Astrocyte of the spinal cord (primary cell): ENCODE measurements at regions not wholly inside any gene's neighbourhood (a gene's known extent, or its start where the extent isn't known, plus 50 kb on each side); places are given as distances from the start of the nearest gene placed in this dataset.

Experiments used
- DNase-seq: peaks from one replicate; pipeline ENCODE4 v3.0.0; 2011; ENCODE audit warnings: low read depth, low spot score
- H3K4me3 ChIP-seq: 2 replicates; pipeline ENCODE4 v1.5.1; 2011; ENCODE audit warnings: low read depth, mild to moderate bottlenecking, low read length, moderate library complexity
- in situ Hi-C: cut with HindIII; loops from 2 replicates; pipeline ENCODE4 v1.10.0; 2017; ENCODE audit warnings: low sequenced_read_pairs
- TF ChIP-seq, protein P1 (sequence below): IDR thresholded peaks from 2 replicates; pipeline ENCODE4 v1.5.1; 2012; ENCODE audit warnings: low read depth, mild to moderate bottlenecking, low read length, inconsistent platforms

DNA sequence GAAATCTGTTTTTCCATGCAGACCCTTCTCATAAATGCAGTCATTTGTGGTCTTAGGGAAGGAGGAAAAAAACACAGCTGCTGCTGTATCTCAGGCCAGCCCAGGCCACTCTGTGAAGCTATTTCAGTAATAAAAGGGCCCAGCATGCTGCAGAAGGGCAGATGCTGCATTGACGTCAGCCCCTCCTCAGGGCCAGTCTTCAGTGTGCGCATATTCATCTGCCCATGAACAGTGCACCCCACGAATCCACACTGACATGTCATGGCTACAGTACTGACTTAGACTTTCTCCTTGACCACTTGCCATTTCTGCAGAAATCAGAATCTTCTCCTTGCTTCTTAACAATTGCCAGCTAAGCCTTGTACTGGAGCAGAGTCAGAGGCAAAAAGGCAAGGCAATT is 304.7 kb downstream of the GABRG2 start:
- TF ChIP-seq, protein P1, sequence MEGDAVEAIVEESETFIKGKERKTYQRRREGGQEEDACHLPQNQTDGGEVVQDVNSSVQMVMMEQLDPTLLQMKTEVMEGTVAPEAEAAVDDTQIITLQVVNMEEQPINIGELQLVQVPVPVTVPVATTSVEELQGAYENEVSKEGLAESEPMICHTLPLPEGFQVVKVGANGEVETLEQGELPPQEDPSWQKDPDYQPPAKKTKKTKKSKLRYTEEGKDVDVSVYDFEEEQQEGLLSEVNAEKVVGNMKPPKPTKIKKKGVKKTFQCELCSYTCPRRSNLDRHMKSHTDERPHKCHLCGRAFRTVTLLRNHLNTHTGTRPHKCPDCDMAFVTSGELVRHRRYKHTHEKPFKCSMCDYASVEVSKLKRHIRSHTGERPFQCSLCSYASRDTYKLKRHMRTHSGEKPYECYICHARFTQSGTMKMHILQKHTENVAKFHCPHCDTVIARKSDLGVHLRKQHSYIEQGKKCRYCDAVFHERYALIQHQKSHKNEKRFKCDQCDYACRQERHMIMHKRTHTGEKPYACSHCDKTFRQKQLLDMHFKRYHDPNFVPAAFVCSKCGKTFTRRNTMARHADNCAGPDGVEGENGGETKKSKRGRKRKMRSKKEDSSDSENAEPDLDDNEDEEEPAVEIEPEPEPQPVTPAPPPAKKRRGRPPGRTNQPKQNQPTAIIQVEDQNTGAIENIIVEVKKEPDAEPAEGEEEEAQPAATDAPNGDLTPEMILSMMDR = no peak
- no peak overlapping the region for H3K4me3 ChIP-seq
- no peak for DNase-seq
- in situ Hi-C loops = no loop called here

- TF ChIP-seq, protein P1 = no peak
- in situ Hi-C loops = no loop called here
- no peak overlapping the region for H3K4me3 ChIP-seq
- DNase-seq = no peak
Measured at GRCh38 chr5:162377895-162378294, 310.3 kb downstream of the GABRG2 start.

GRCh38 chr5:162382839-162383238 is 315.3 kb downstream of the GABRG2 start:
- TF ChIP-seq, protein P1 = no peak
- H3K4me3 ChIP-seq = no peak overlapping the region
- in situ Hi-C loops = no loop called here
- DNase-seq = no peak

- no peak overlapping the region for H3K4me3 ChIP-seq
- in situ Hi-C loops = no loop called here
- DNase-seq = no peak
- TF ChIP-seq, protein P1 = no peak
Measured at GRCh38 chr5:162384225-162384624, 316.7 kb downstream of the GABRG2 start.

- in situ Hi-C loops = no loop called here
- no peak for DNase-seq
- TF ChIP-seq, protein P1 = no peak
- no peak overlapping the region for H3K4me3 ChIP-seq
Measured at GRCh38 chr5:162391833-162392232, 324.3 kb downstream of the GABRG2 start.

DNA sequence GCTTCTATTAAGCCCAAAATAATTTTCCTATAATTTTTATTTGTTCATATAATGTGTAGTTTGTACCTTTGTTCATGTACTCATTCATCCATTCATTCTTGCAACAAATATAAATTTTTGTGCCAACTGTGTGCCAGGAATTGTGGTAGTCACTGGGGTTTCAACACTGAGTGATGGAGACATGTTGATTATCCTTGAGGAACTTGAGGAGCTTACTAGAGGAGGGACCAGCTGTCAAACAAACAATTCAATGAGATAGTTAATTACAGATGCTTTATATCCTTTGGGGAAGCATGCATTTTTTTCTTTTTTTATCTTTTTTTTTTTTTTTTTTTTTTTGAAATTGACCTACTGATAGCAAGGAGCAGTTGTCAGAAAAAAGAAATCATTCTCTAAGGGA is 324.8 kb downstream of the GABRG2 start:
- DNase-seq = no peak
- no peak overlapping the region for H3K4me3 ChIP-seq
- TF ChIP-seq, protein P1 = no peak
- in situ Hi-C loops = no loop called here

GRCh38 chr5:162393534-162393933 is 326.0 kb downstream of the GABRG2 start:
- TF ChIP-seq, protein P1 = no peak
- no peak overlapping the region for H3K4me3 ChIP-seq
- no peak for DNase-seq
- in situ Hi-C loops = no loop called here
